IPS-NIHi11 (cell line): ENCODE measurements at regions not wholly inside any gene's neighbourhood (a gene's known extent, or its start where the extent isn't known, plus 50 kb on each side); places are given as distances from the start of the nearest gene placed in this dataset.
"Not testable (repeated sequence)": the region's sequence is repeated elsewhere in the genome, so short reads cannot be mapped to it uniquely, and the experiment has no call there.

Experiments used
- DNase-seq: peaks from one replicate; pipeline ENCODE4 v3.0.0; 2012; ENCODE audit warnings: mixed read lengths, low spot score

- DNase-seq, result no peak
Observed at GRCh38 chr18:30705943-30706342, 336.6 kb downstream of the DSC3 start.

GRCh38 chr18:30698571-30698970 is 344.0 kb downstream of the DSC3 start:
- DNase-seq, result no peak

- DNase-seq, result no peak
Observed at GRCh38 chr18:30696201-30696600, 346.3 kb downstream of the DSC3 start.

- DNase-seq, result no peak
Observed at GRCh38 chr18:30694773-30695172, 347.8 kb downstream of the DSC3 start.

GRCh38 chr18:30689216-30689615 is 353.3 kb downstream of the DSC3 start:
- no peak for DNase-seq

- no peak for DNase-seq
Observed at GRCh38 chr18:30687501-30687900, 355.0 kb downstream of the DSC3 start.

GRCh38 chr18:30684825-30685481 is 357.6 kb downstream of the DSC3 start:
- no peak for DNase-seq

GRCh38 chr18:30683836-30684235 is 358.7 kb downstream of the DSC3 start:
- no peak for DNase-seq

GRCh38 chr18:30682672-30683071 is 359.9 kb downstream of the DSC3 start:
- DNase-seq, result no peak

GRCh38 chr18:30679285-30679930 is 363.1 kb downstream of the DSC3 start:
- DNase-seq, result no peak

- DNase-seq, result not testable (repeated sequence)
Observed at GRCh38 chr18:30677813-30678212, 364.7 kb downstream of the DSC3 start.

GRCh38 chr18:30676053-30676480 is 366.5 kb downstream of the DSC3 start:
- no peak for DNase-seq

- no peak for DNase-seq
Observed at GRCh38 chr18:30675493-30675892, 367.0 kb downstream of the DSC3 start.

GRCh38 chr18:30675072-30675471 is 367.5 kb downstream of the DSC3 start:
- no peak for DNase-seq

GRCh38 chr18:30674596-30674995 is 367.9 kb downstream of the DSC3 start:
- DNase-seq, result no peak

GRCh38 chr18:30672439-30672838 is 370.1 kb downstream of the DSC3 start:
- not testable (repeated sequence) for DNase-seq

- DNase-seq, result no peak
Observed at GRCh38 chr18:30658306-30658705, 384.2 kb downstream of the DSC3 start.

GRCh38 chr18:30652387-30652786 is 390.2 kb downstream of the DSC3 start:
- no peak for DNase-seq

- no peak for DNase-seq
Observed at GRCh38 chr18:30650499-30650898, 392.0 kb downstream of the DSC3 start.

GRCh38 chr18:30644158-30644557 is 398.4 kb downstream of the DSC3 start:
- no peak for DNase-seq

GRCh38 chr18:30639361-30639760 is 403.2 kb downstream of the DSC3 start:
- DNase-seq, result no peak

- no peak for DNase-seq
Observed at GRCh38 chr18:30634249-30634648, 408.3 kb downstream of the DSC3 start.

GRCh38 chr18:30632071-30632698 is 410.4 kb downstream of the DSC3 start:
- peak; percentile 40 for DNase-seq
